ENCODE measurements at regions not wholly inside any gene's neighbourhood (a gene's known extent, or its start where the extent isn't known, plus 50 kb on each side); places are given as distances from the start of the nearest gene placed in this dataset.

- no peak overlapping the region for H3K4me2 ChIP-seq (ENCODE audit: low read depth, low read length, poor library complexity, severe bottlenecking)
- H3K36me3 ChIP-seq (ENCODE audit: low read length): no peaks in the 10 kb centered on the region
- H2AFZ ChIP-seq (ENCODE audit: low read depth, low read length, severe bottlenecking): no peak overlapping the region
- H3K9me2 ChIP-seq (replicated peaks; ENCODE audit: insufficient read depth, low read length): no peaks in the 10 kb centered on the region
- TF ChIP-seq, protein P1, sequence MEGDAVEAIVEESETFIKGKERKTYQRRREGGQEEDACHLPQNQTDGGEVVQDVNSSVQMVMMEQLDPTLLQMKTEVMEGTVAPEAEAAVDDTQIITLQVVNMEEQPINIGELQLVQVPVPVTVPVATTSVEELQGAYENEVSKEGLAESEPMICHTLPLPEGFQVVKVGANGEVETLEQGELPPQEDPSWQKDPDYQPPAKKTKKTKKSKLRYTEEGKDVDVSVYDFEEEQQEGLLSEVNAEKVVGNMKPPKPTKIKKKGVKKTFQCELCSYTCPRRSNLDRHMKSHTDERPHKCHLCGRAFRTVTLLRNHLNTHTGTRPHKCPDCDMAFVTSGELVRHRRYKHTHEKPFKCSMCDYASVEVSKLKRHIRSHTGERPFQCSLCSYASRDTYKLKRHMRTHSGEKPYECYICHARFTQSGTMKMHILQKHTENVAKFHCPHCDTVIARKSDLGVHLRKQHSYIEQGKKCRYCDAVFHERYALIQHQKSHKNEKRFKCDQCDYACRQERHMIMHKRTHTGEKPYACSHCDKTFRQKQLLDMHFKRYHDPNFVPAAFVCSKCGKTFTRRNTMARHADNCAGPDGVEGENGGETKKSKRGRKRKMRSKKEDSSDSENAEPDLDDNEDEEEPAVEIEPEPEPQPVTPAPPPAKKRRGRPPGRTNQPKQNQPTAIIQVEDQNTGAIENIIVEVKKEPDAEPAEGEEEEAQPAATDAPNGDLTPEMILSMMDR (IDR thresholded peaks at IDR 0.05; ENCODE audit: insufficient read depth, low read length, poor library complexity, severe bottlenecking): no peak
- TF ChIP-seq EZH2phosphoT487 (conservative IDR thresholded peaks at IDR 0.05; ENCODE audit: low read length): no peak
- no peak overlapping the region for H3K27ac ChIP-seq (ENCODE audit: low read depth, low read length)
- H4K20me1 ChIP-seq (ENCODE audit: low read depth, low read length): no peaks in the 10 kb centered on the region
- H3F3A ChIP-seq (ENCODE audit: insufficient read depth): no peaks in the 10 kb centered on the region
- H3K9ac ChIP-seq (ENCODE audit: low read length): no peak overlapping the region
- H3K4me3 ChIP-seq (ENCODE audit: insufficient read depth, low read length, poor library complexity, severe bottlenecking): no peak overlapping the region
- H3K9me3 ChIP-seq (ENCODE audit: insufficient read depth, low read length): no peaks in the 10 kb centered on the region
- no peaks in the 10 kb centered on the region for H3K27me3 ChIP-seq (ENCODE audit: low read length)
- no peaks in the 10 kb centered on the region for H3K79me2 ChIP-seq (ENCODE audit: insufficient read depth, low read length)
These were observed 221.7 kb downstream of the C1orf94 start for GRCh38 chr1:34398241-34398915.

GRCh38 chr1:34398916-34399275, 222.2 kb downstream of the C1orf94 start:
- no peak overlapping the region for H3K4me2 ChIP-seq (ENCODE audit: low read depth, low read length, poor library complexity, severe bottlenecking)
- H3K9me3 ChIP-seq (ENCODE audit: insufficient read depth, low read length): no peaks in the 10 kb centered on the region
- no peaks in the 10 kb centered on the region for H3K79me2 ChIP-seq (ENCODE audit: insufficient read depth, low read length)
- H3K9me2 ChIP-seq (replicated peaks; ENCODE audit: insufficient read depth, low read length): no peaks in the 10 kb centered on the region
- no peak overlapping the region for H3K9ac ChIP-seq (ENCODE audit: low read length)
- no peak overlapping the region for H3K4me3 ChIP-seq (ENCODE audit: insufficient read depth, low read length, poor library complexity, severe bottlenecking)
- no peaks in the 10 kb centered on the region for H4K20me1 ChIP-seq (ENCODE audit: low read depth, low read length)
- TF ChIP-seq EZH2phosphoT487 (conservative IDR thresholded peaks at IDR 0.05; ENCODE audit: low read length): no peak
- no peaks in the 10 kb centered on the region for H3K36me3 ChIP-seq (ENCODE audit: low read length)
- H3F3A ChIP-seq (ENCODE audit: insufficient read depth): no peaks in the 10 kb centered on the region
- no peaks in the 10 kb centered on the region for H3K27me3 ChIP-seq (ENCODE audit: low read length)
- no peak overlapping the region for H2AFZ ChIP-seq (ENCODE audit: low read depth, low read length, severe bottlenecking)
- no peak overlapping the region for H3K27ac ChIP-seq (ENCODE audit: low read depth, low read length)

DNA sequence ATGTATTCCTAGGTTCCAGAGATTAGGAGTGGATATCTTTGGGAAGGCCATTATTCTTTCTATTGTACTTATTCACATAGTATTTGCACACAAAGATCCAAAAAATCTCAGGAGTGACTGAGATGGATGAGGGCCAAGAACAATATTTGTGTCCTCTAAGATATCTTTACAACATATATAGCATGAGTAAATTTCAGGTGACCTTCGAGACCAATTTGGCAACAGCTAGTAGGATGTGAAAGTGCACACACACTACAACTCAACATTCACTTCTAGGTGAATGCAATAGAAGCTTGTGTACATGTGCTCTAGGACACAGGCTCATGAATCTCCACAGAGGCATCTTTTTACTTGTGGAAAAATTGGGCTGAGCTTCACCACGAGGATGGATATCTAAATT, 224.0 kb downstream of the C1orf94 start:
- Histone ChIP-seq H3K27ac (ENCODE audit: low read depth, low read length) (no peak overlapping the region), H3K36me3 (ENCODE audit: low read length) (no peaks in the 10 kb centered on the region), H4K20me1 (ENCODE audit: low read depth, low read length) (no peaks in the 10 kb centered on the region), H3F3A (ENCODE audit: insufficient read depth) (no peaks in the 10 kb centered on the region), H3K9ac (ENCODE audit: low read length) (no peak overlapping the region), H3K4me3 (ENCODE audit: insufficient read depth, low read length, poor library complexity, severe bottlenecking) (no peak overlapping the region), H2AFZ (ENCODE audit: low read depth, low read length, severe bottlenecking) (no peak overlapping the region), H3K27me3 (ENCODE audit: low read length) (no peaks in the 10 kb centered on the region), H3K4me2 (ENCODE audit: low read depth, low read length, poor library complexity, severe bottlenecking) (no peak overlapping the region), H3K9me2 (replicated peaks; ENCODE audit: insufficient read depth, low read length) (no peaks in the 10 kb centered on the region), H3K79me2 (ENCODE audit: insufficient read depth, low read length) (no peaks in the 10 kb centered on the region), H3K9me3 (ENCODE audit: insufficient read depth, low read length) (no peaks in the 10 kb centered on the region)
- TF ChIP-seq, protein P1 (IDR thresholded peaks at IDR 0.05; ENCODE audit: insufficient read depth, low read length, poor library complexity, severe bottlenecking): no peak
- TF ChIP-seq EZH2phosphoT487 (conservative IDR thresholded peaks at IDR 0.05; ENCODE audit: low read length): no peak

GRCh38 chr1:34403156-34403555, 226.4 kb downstream of the C1orf94 start:
- H3K27me3 ChIP-seq (ENCODE audit: low read length): no peaks in the 10 kb centered on the region
- no peaks in the 10 kb centered on the region for H3K36me3 ChIP-seq (ENCODE audit: low read length)
- TF ChIP-seq EZH2phosphoT487 (conservative IDR thresholded peaks at IDR 0.05; ENCODE audit: low read length): no peak
- TF ChIP-seq, protein P1 (IDR thresholded peaks at IDR 0.05; ENCODE audit: insufficient read depth, low read length, poor library complexity, severe bottlenecking): no peak
- H3K9ac ChIP-seq (ENCODE audit: low read length): no peak overlapping the region
- H2AFZ ChIP-seq (ENCODE audit: low read depth, low read length, severe bottlenecking): no peak overlapping the region
- no peak overlapping the region for H3K4me3 ChIP-seq (ENCODE audit: insufficient read depth, low read length, poor library complexity, severe bottlenecking)
- H4K20me1 ChIP-seq (ENCODE audit: low read depth, low read length): no peaks in the 10 kb centered on the region
- H3K79me2 ChIP-seq (ENCODE audit: insufficient read depth, low read length): no peaks in the 10 kb centered on the region
- H3K27ac ChIP-seq (ENCODE audit: low read depth, low read length): no peak overlapping the region
- no peaks in the 10 kb centered on the region for H3K9me3 ChIP-seq (ENCODE audit: insufficient read depth, low read length)
- no peak overlapping the region for H3K4me2 ChIP-seq (ENCODE audit: low read depth, low read length, poor library complexity, severe bottlenecking)
- H3K9me2 ChIP-seq (replicated peaks; ENCODE audit: insufficient read depth, low read length): no peaks in the 10 kb centered on the region
- H3F3A ChIP-seq (ENCODE audit: insufficient read depth): no peaks in the 10 kb centered on the region

Data from SU-DHL-6 (cell line).